ENCODE measurements at regions not wholly inside any gene's neighbourhood (a gene's known extent, or its start where the extent isn't known, plus 50 kb on each side); places are given as distances from the start of the nearest gene placed in this dataset.

- no peaks in the 10 kb centered on the region for H3K9me3 ChIP-seq (ENCODE audit: control insufficient read depth in 2 of 3, low read length in 3 of 3)
- Mint-ChIP-seq H3K27me3 (no peaks in the 10 kb centered on the region), H3K4me3 (no peak overlapping the region), H3K4me1 (no peaks in the 10 kb centered on the region), H3K9me3 (peaks cover 3 to 23% (median 12%) of the 10 kb centered on the region in 11 donors), H3K27ac (no peak overlapping the region), H3K36me3 (no peaks in the 10 kb centered on the region)
- H3K36me3 ChIP-seq (ENCODE audit: control insufficient read depth in 2 of 3, insufficient read depth in 3 of 3, low read length in 3 of 3), result no peaks in the 10 kb centered on the region
- CTCF ChIA-PET, result no interaction called here
- H3K4me1 ChIP-seq (ENCODE audit: control insufficient read depth in 2 of 2, insufficient read depth in 2 of 2, low read length in 2 of 2), result no peaks in the 10 kb centered on the region
- intact Hi-C loops (cut with micrococcal nuclease), result no loop called here
- no peak overlapping the region for H3K27ac ChIP-seq (ENCODE audit: low read depth, low read length)
- POLR2A ChIA-PET, result no interaction called here
- no peak overlapping the region for H3K4me3 ChIP-seq (ENCODE audit: low read length)
- no peak for DNase-seq
- H3K27me3 ChIP-seq (ENCODE audit: control insufficient read depth in 2 of 2, insufficient read depth in 2 of 2, low read length in 2 of 2), result no peaks in the 10 kb centered on the region
- no peak for ATAC-seq
Measured at GRCh38 chr15:46703871-46704637, 1013.3 kb upstream of the SEMA6D start.

GRCh38 chr15:46707452-46707851 lies 1009.9 kb upstream of the SEMA6D start:
- CTCF ChIA-PET, result no interaction called here
- POLR2A ChIA-PET, result no interaction called here
- H3K27me3 ChIP-seq (ENCODE audit: control insufficient read depth in 2 of 2, insufficient read depth in 2 of 2, low read length in 2 of 2), result no peaks in the 10 kb centered on the region
- no peak overlapping the region for H3K4me3 Mint-ChIP-seq
- no peak overlapping the region for H3K4me3 ChIP-seq (ENCODE audit: low read length)
- no peaks in the 10 kb centered on the region for H3K9me3 ChIP-seq (ENCODE audit: control insufficient read depth in 2 of 3, low read length in 3 of 3)
- H3K27me3 Mint-ChIP-seq, result no peaks in the 10 kb centered on the region
- no peak overlapping the region for H3K27ac Mint-ChIP-seq
- no peaks in the 10 kb centered on the region for H3K36me3 ChIP-seq (ENCODE audit: control insufficient read depth in 2 of 3, insufficient read depth in 3 of 3, low read length in 3 of 3)
- H3K9me3 Mint-ChIP-seq, result peaks cover 2 to 23% (median 8%) of the 10 kb centered on the region in 11 donors
- H3K36me3 Mint-ChIP-seq, result no peaks in the 10 kb centered on the region
- ATAC-seq, result no peak
- H3K4me1 ChIP-seq (ENCODE audit: control insufficient read depth in 2 of 2, insufficient read depth in 2 of 2, low read length in 2 of 2), result no peaks in the 10 kb centered on the region
- DNase-seq, result no peak
- intact Hi-C loops (cut with micrococcal nuclease), result no loop called here
- H3K27ac ChIP-seq (ENCODE audit: low read depth, low read length), result no peak overlapping the region
- no peaks in the 10 kb centered on the region for H3K4me1 Mint-ChIP-seq

GRCh38 chr15:46708226-46708625 lies 1009.1 kb upstream of the SEMA6D start:
- no peaks in the 10 kb centered on the region for H3K27me3 ChIP-seq (ENCODE audit: control insufficient read depth in 2 of 2, insufficient read depth in 2 of 2, low read length in 2 of 2)
- H3K27me3 Mint-ChIP-seq, result no peaks in the 10 kb centered on the region
- no peaks in the 10 kb centered on the region for H3K36me3 ChIP-seq (ENCODE audit: control insufficient read depth in 2 of 3, insufficient read depth in 3 of 3, low read length in 3 of 3)

GRCh38 chr15:46709460-46710083 lies 1007.7 kb upstream of the SEMA6D start:
- H3K36me3 ChIP-seq (ENCODE audit: control insufficient read depth in 2 of 3, insufficient read depth in 3 of 3, low read length in 3 of 3), result no peaks in the 10 kb centered on the region
- H3K36me3 Mint-ChIP-seq, result no peaks in the 10 kb centered on the region

More at GRCh38 chr15:46708226-46708625, 1009.1 kb upstream of the SEMA6D start:
- Histone ChIP-seq H3K27ac (ENCODE audit: low read depth, low read length) (no peak overlapping the region), H3K4me1 (ENCODE audit: control insufficient read depth in 2 of 2, insufficient read depth in 2 of 2, low read length in 2 of 2) (no peaks in the 10 kb centered on the region), H3K4me3 (ENCODE audit: low read length) (no peak overlapping the region), H3K9me3 (ENCODE audit: control insufficient read depth in 2 of 3, low read length in 3 of 3) (no peaks in the 10 kb centered on the region)
- no peak for DNase-seq
- ChIA-PET CTCF (no interaction called here), POLR2A (no interaction called here)
- peaks cover 2 to 23% (median 8%) of the 10 kb centered on the region in 11 donors for H3K9me3 Mint-ChIP-seq
- H3K4me3 Mint-ChIP-seq, result no peak overlapping the region
- no peaks in the 10 kb centered on the region for H3K36me3 Mint-ChIP-seq
- H3K27ac Mint-ChIP-seq, result no peak overlapping the region
- intact Hi-C loops (cut with micrococcal nuclease), result no loop called here
- ATAC-seq, result no peak
- H3K4me1 Mint-ChIP-seq, result no peaks in the 10 kb centered on the region

GRCh38 chr15:46710401-46710960 lies 1006.8 kb upstream of the SEMA6D start:
- no peak overlapping the region for H3K4me3 ChIP-seq (ENCODE audit: low read length)
- H3K27me3 Mint-ChIP-seq, result no peaks in the 10 kb centered on the region
- ChIA-PET CTCF (no interaction called here), POLR2A (no interaction called here)
- DNase-seq (no peak), ATAC-seq (no peak)
- H3K36me3 Mint-ChIP-seq, result no peaks in the 10 kb centered on the region
- intact Hi-C loops (cut with micrococcal nuclease), result no loop called here
- H3K9me3 Mint-ChIP-seq, result peaks cover under 1 to 19% (median 7%) of the 10 kb centered on the region in 11 donors
- no peaks in the 10 kb centered on the region for H3K4me1 ChIP-seq (ENCODE audit: control insufficient read depth in 2 of 2, insufficient read depth in 2 of 2, low read length in 2 of 2)
- no peaks in the 10 kb centered on the region for H3K36me3 ChIP-seq (ENCODE audit: control insufficient read depth in 2 of 3, insufficient read depth in 3 of 3, low read length in 3 of 3)
- H3K4me3 Mint-ChIP-seq, result no peak overlapping the region
- no peaks in the 10 kb centered on the region for H3K4me1 Mint-ChIP-seq
- H3K27ac Mint-ChIP-seq, result no peak overlapping the region
- no peaks in the 10 kb centered on the region for H3K27me3 ChIP-seq (ENCODE audit: control insufficient read depth in 2 of 2, insufficient read depth in 2 of 2, low read length in 2 of 2)
- no peaks in the 10 kb centered on the region for H3K9me3 ChIP-seq (ENCODE audit: control insufficient read depth in 2 of 3, low read length in 3 of 3)
- no peak overlapping the region for H3K27ac ChIP-seq (ENCODE audit: low read depth, low read length)

More at GRCh38 chr15:46709460-46710083, 1007.7 kb upstream of the SEMA6D start:
- CTCF ChIA-PET, result no interaction called here
- Mint-ChIP-seq H3K9me3 (peaks cover 2 to 23% (median 7%) of the 10 kb centered on the region in 11 donors), H3K27ac (no peak overlapping the region), H3K4me1 (no peaks in the 10 kb centered on the region), H3K4me3 (no peak overlapping the region), H3K27me3 (no peaks in the 10 kb centered on the region)
- no peak overlapping the region for H3K27ac ChIP-seq (ENCODE audit: low read depth, low read length)
- intact Hi-C loops (cut with micrococcal nuclease), result no loop called here
- POLR2A ChIA-PET, result no interaction called here
- no peaks in the 10 kb centered on the region for H3K4me1 ChIP-seq (ENCODE audit: control insufficient read depth in 2 of 2, insufficient read depth in 2 of 2, low read length in 2 of 2)
- ATAC-seq (no peak), DNase-seq (no peak)
- no peak overlapping the region for H3K4me3 ChIP-seq (ENCODE audit: low read length)
- no peaks in the 10 kb centered on the region for H3K27me3 ChIP-seq (ENCODE audit: control insufficient read depth in 2 of 2, insufficient read depth in 2 of 2, low read length in 2 of 2)
- H3K9me3 ChIP-seq (ENCODE audit: control insufficient read depth in 2 of 3, low read length in 3 of 3), result no peaks in the 10 kb centered on the region

GRCh38 chr15:46713045-46713444 lies 1004.3 kb upstream of the SEMA6D start:
- no peaks in the 10 kb centered on the region for H3K27me3 Mint-ChIP-seq
- H3K27ac ChIP-seq (ENCODE audit: low read depth, low read length), result no peak overlapping the region
- CTCF ChIA-PET, result no interaction called here
- H3K4me3 Mint-ChIP-seq, result no peak overlapping the region
- no peak for ATAC-seq
- no peaks in the 10 kb centered on the region for H3K36me3 Mint-ChIP-seq
- POLR2A ChIA-PET, result no interaction called here
- DNase-seq, result no peak
- peaks cover 0 to 11% (median 3%) of the 10 kb centered on the region in 11 donors for H3K9me3 Mint-ChIP-seq
- H3K4me1 Mint-ChIP-seq, result no peaks in the 10 kb centered on the region
- H3K36me3 ChIP-seq (ENCODE audit: control insufficient read depth in 2 of 3, insufficient read depth in 3 of 3, low read length in 3 of 3), result no peaks in the 10 kb centered on the region
- H3K27ac Mint-ChIP-seq, result no peak overlapping the region
- no peak overlapping the region for H3K4me3 ChIP-seq (ENCODE audit: low read length)
- H3K4me1 ChIP-seq (ENCODE audit: control insufficient read depth in 2 of 2, insufficient read depth in 2 of 2, low read length in 2 of 2), result no peaks in the 10 kb centered on the region
- intact Hi-C loops (cut with micrococcal nuclease), result no loop called here
- H3K9me3 ChIP-seq (ENCODE audit: control insufficient read depth in 2 of 3, low read length in 3 of 3), result no peaks in the 10 kb centered on the region
- H3K27me3 ChIP-seq (ENCODE audit: control insufficient read depth in 2 of 2, insufficient read depth in 2 of 2, low read length in 2 of 2), result no peaks in the 10 kb centered on the region

GRCh38 chr15:46714950-46715349 lies 1002.4 kb upstream of the SEMA6D start:
- Histone ChIP-seq H3K27me3 (ENCODE audit: control insufficient read depth in 2 of 2, insufficient read depth in 2 of 2, low read length in 2 of 2) (no peaks in the 10 kb centered on the region), H3K27ac (ENCODE audit: low read depth, low read length) (no peak overlapping the region), H3K4me3 (ENCODE audit: low read length) (no peak overlapping the region), H3K9me3 (ENCODE audit: control insufficient read depth in 2 of 3, low read length in 3 of 3) (no peaks in the 10 kb centered on the region), H3K4me1 (ENCODE audit: control insufficient read depth in 2 of 2, insufficient read depth in 2 of 2, low read length in 2 of 2) (no peaks in the 10 kb centered on the region), H3K36me3 (ENCODE audit: control insufficient read depth in 2 of 3, insufficient read depth in 3 of 3, low read length in 3 of 3) (no peaks in the 10 kb centered on the region)
- H3K27ac Mint-ChIP-seq, result no peak overlapping the region
- ChIA-PET CTCF (no interaction called here), POLR2A (no interaction called here)
- H3K4me1 Mint-ChIP-seq, result no peaks in the 10 kb centered on the region
- H3K27me3 Mint-ChIP-seq, result no peaks in the 10 kb centered on the region
- no peaks in the 10 kb centered on the region for H3K36me3 Mint-ChIP-seq
- DNase-seq, result no peak
- peaks cover 0 to 11% (median 0%) of the 10 kb centered on the region in 11 donors for H3K9me3 Mint-ChIP-seq
- ATAC-seq, result no peak
- intact Hi-C loops (cut with micrococcal nuclease), result no loop called here
- H3K4me3 Mint-ChIP-seq, result no peak overlapping the region

All from naive thymus-derived CD4-positive, alpha-beta T cell (primary cell).